IMR-90 (cell line): ENCODE measurements at regions not wholly inside any gene's neighbourhood (a gene's known extent, or its start where the extent isn't known, plus 50 kb on each side); places are given as distances from the start of the nearest gene placed in this dataset.

ENCODE experiments used
- ATAC-seq: fragments of 200-7000 bp; cut with Tn5 transposase; 2 replicates; pipeline ENCODE4 v1.9.1; 2020; ENCODE audit warnings: low read depth, mild to moderate bottlenecking, moderate library complexity
- BruUV-seq: library from RNA; stranded (reverse); fragments of 400-500 nt; replicated peaks from 2 replicates; lab custom pipeline; 2021; lab: Mats Ljungman, UMichigan
- CTCF ChIA-PET: fragments of 300-600 bp; formaldehyde crosslinking; extraction: SDS; loops from one replicate; lab custom pipeline; 2021; ENCODE audit warnings: antibody characterized with exemption; lab: Yijun Ruan, JAX
- POLR2A ChIA-PET: fragments of 300-600 bp; sonication (Branson Sonifier 250); formaldehyde crosslinking; loops from one replicate; lab custom pipeline; 2022; ENCODE audit warnings: antibody characterized with exemption; ENCODE audit not compliant: unreplicated experiment; lab: Charles Lee
- DNase-seq: peaks from one replicate; pipeline ENCODE4 v3.0.0; 2013
- H2AFZ ChIP-seq: replicated peaks from 2 replicates; pipeline ENCODE3; 2013; ENCODE audit warnings: low read length, mild to moderate bottlenecking; ENCODE audit not compliant: poor library complexity
- H2AK5ac ChIP-seq: 2 replicates; pipeline ENCODE4 v1.6.1; 2013; ENCODE audit warnings: low read depth, low read length, inconsistent platforms
- H2AK9ac ChIP-seq: replicated peaks from 2 replicates; pipeline ENCODE3; 2013; ENCODE audit warnings: mild to moderate bottlenecking, low read depth, low read length, moderate library complexity; ENCODE audit not compliant: poor library complexity
- H2BK120ac ChIP-seq: 2 replicates; pipeline ENCODE4 v1.6.1; 2013; ENCODE audit warnings: low read depth, low read length, inconsistent platforms
- H2BK15ac ChIP-seq: 3 replicates; pipeline ENCODE4 v1.6.1; 2013; ENCODE audit warnings: low read depth, low read length, inconsistent platforms
- H2BK20ac ChIP-seq: 2 replicates; pipeline ENCODE4 v1.6.1; 2013; ENCODE audit warnings: low read depth, mild to moderate bottlenecking, inconsistent platforms, low read length, moderate library complexity
- H2BK5ac ChIP-seq: 2 replicates; pipeline ENCODE4 v1.6.1; 2013; ENCODE audit warnings: mild to moderate bottlenecking, low read depth, low read length, inconsistent platforms; ENCODE audit not compliant: poor library complexity, severe bottlenecking
- H3K14ac ChIP-seq: replicated peaks from 2 replicates; pipeline ENCODE4 v1.6.1; 2013; ENCODE audit warnings: low read depth, low read length, inconsistent platforms
- H3K18ac ChIP-seq: 2 replicates; pipeline ENCODE4 v1.6.1; 2013; ENCODE audit warnings: low read depth, low read length, control low read depth
- H3K23ac ChIP-seq: 2 replicates; pipeline ENCODE4 v1.6.1; 2013; ENCODE audit warnings: low read depth, low read length, inconsistent platforms
- H3K27ac ChIP-seq: 2 replicates; pipeline ENCODE4 v1.5.1; 2013; ENCODE audit warnings: mild to moderate bottlenecking, control low read depth, low read length; ENCODE audit not compliant: insufficient read depth
- H3K27me3 ChIP-seq: 2 replicates; pipeline ENCODE4 v1.6.1; 2013; ENCODE audit warnings: low read length; ENCODE audit not compliant: control insufficient read depth, insufficient read depth
- H3K36me3 ChIP-seq: 2 replicates; pipeline ENCODE4 v1.6.1; 2013; ENCODE audit warnings: low read length, mixed read lengths; ENCODE audit not compliant: control insufficient read depth, insufficient read depth
- H3K4ac ChIP-seq: 2 replicates; pipeline ENCODE4 v1.6.1; 2013; ENCODE audit warnings: low read depth, low read length, inconsistent platforms
- H3K4me1 ChIP-seq: 2 replicates; pipeline ENCODE4 v1.6.1; 2013; ENCODE audit warnings: low read length, mixed read lengths; ENCODE audit not compliant: control insufficient read depth, insufficient read depth
- H3K4me2 ChIP-seq: 2 replicates; pipeline ENCODE4 v1.6.1; 2013; ENCODE audit warnings: low read depth, mild to moderate bottlenecking, control low read depth, low read length, moderate library complexity
- H3K4me3 ChIP-seq: 2 replicates; pipeline ENCODE4 v1.5.1; 2013; ENCODE audit warnings: low read depth, mild to moderate bottlenecking, control low read depth, low read length, moderate library complexity; ENCODE audit not compliant: insufficient read depth
- H3K56ac ChIP-seq: 2 replicates; pipeline ENCODE4 v1.6.1; 2013; ENCODE audit warnings: low read length, inconsistent platforms; ENCODE audit not compliant: insufficient read depth; ENCODE audit errors: extremely low read depth
- H3K79me1 ChIP-seq, 2 experiments: 2 replicates each; pipeline ENCODE4 v1.6.1; 2013; ENCODE audit warnings: low read length in 2 of 2, inconsistent platforms in 1 of 2, low read depth in 1 of 2
- H3K9ac ChIP-seq: 2 replicates; pipeline ENCODE4 v1.6.1; 2013; ENCODE audit warnings: low read depth, low read length, control low read depth
- H3K9me1 ChIP-seq: 2 replicates; pipeline ENCODE4 v1.6.1; 2013; ENCODE audit warnings: low read length, inconsistent platforms; ENCODE audit not compliant: insufficient read depth
- H3K9me3 ChIP-seq: 2 replicates; pipeline ENCODE4 v1.6.1; 2013; ENCODE audit warnings: low read length; ENCODE audit not compliant: control insufficient read depth, insufficient read depth
- H4K20me1 ChIP-seq: 2 replicates; pipeline ENCODE4 v1.6.1; 2013; ENCODE audit warnings: low read length, inconsistent platforms; ENCODE audit not compliant: insufficient read depth
- H4K5ac ChIP-seq: 2 replicates; pipeline ENCODE4 v1.6.1; 2013; ENCODE audit warnings: mild to moderate bottlenecking, low read depth, low read length, control low read depth
- H4K8ac ChIP-seq, 2 experiments: 2 replicates each; pipeline ENCODE4 v1.6.1; 2013; ENCODE audit warnings: low read depth in 2 of 2, low read length in 2 of 2, control low read depth in 1 of 2, inconsistent platforms in 1 of 2
- H4K91ac ChIP-seq: 2 replicates; pipeline ENCODE4 v1.6.1; 2013; ENCODE audit warnings: low read depth, low read length, inconsistent platforms; ENCODE audit not compliant: insufficient read depth
- BHLHE40 ChIP-seq: fragments of 150-350 bp; IDR thresholded peaks from 2 replicates; pipeline ENCODE4 v1.6.1; 2016; ENCODE audit warnings: mild to moderate bottlenecking, low read depth, low read length
- CEBPB ChIP-seq: IDR thresholded peaks from 2 replicates; pipeline ENCODE4 v1.6.1; 2012; ENCODE audit warnings: low read depth, low read length, improper control_type of control experiment
- CHD1 ChIP-seq: IDR thresholded peaks from 2 replicates; pipeline ENCODE4 v1.6.1; 2012; ENCODE audit warnings: low read depth, low read length, improper control_type of control experiment
- CTCF ChIP-seq: conservative IDR thresholded peaks from 2 replicates; pipeline ENCODE4 v1.5.1; 2012; ENCODE audit warnings: mild to moderate bottlenecking, low read depth, low read length, improper control_type of control experiment
- FOS ChIP-seq: fragments of 150-350 bp; IDR thresholded peaks from 2 replicates; pipeline ENCODE4 v1.6.1; 2016; ENCODE audit warnings: low read depth, low read length
- MAFK ChIP-seq: IDR thresholded peaks from 2 replicates; pipeline ENCODE4 v1.6.1; 2012; ENCODE audit warnings: low read depth, low read length, improper control_type of control experiment
- MAZ ChIP-seq: IDR thresholded peaks from 2 replicates; pipeline ENCODE4 v1.6.1; 2012; ENCODE audit warnings: low read depth, mild to moderate bottlenecking, low read length, improper control_type of control experiment, moderate library complexity, borderline replicate concordance
- MXI1 ChIP-seq: IDR thresholded peaks from 2 replicates; pipeline ENCODE4 v1.6.1; 2012; ENCODE audit warnings: low read depth, mild to moderate bottlenecking, low read length, moderate library complexity, borderline replicate concordance
- NFE2L2 ChIP-seq: fragments of 150-350 bp; IDR thresholded peaks from 2 replicates; pipeline ENCODE4 v1.6.1; 2016; ENCODE audit warnings: low read depth, mild to moderate bottlenecking, low read length
- POLR2A ChIP-seq: IDR thresholded peaks from 2 replicates; pipeline ENCODE4 v1.6.1; 2012; ENCODE audit warnings: mild to moderate bottlenecking, low read depth, low read length
- RAD21 ChIP-seq: IDR thresholded peaks from 2 replicates; pipeline ENCODE4 v1.6.1; 2012; ENCODE audit warnings: low read length, improper control_type of control experiment
- RCOR1 ChIP-seq: IDR thresholded peaks from 2 replicates; pipeline ENCODE4 v1.6.1; 2012; ENCODE audit warnings: mild to moderate bottlenecking, low read length, improper control_type of control experiment; ENCODE audit not compliant: insufficient replicate concordance
- RFX5 ChIP-seq: IDR thresholded peaks from 2 replicates; pipeline ENCODE4 v1.8.0; 2012; ENCODE audit warnings: low read depth, mild to moderate bottlenecking, low read length, moderate library complexity
- SMC3 ChIP-seq: fragments of 150-350 bp; IDR thresholded peaks from 2 replicates; pipeline ENCODE4 v1.6.1; 2016; ENCODE audit warnings: low read depth, mild to moderate bottlenecking, antibody characterized with exemption, low read length, moderate library complexity
- USF2 ChIP-seq: fragments of 150-350 bp; IDR thresholded peaks from 2 replicates; pipeline ENCODE4 v1.6.1; 2017; ENCODE audit warnings: mild to moderate bottlenecking, antibody characterized with exemption, low read length, low read depth
- WGBS, 2 experiments: methylation state at CpG; one replicate each; pipeline versions ENCODE4 v1.1.5 to v1.1.7; 2013; ENCODE audit warnings: missing lambda C conversion rate in 2 of 2; ENCODE audit not compliant: insufficient read length in 1 of 2; ENCODE audit errors: extremely low coverage in 2 of 2; 5-methylcytosine and 5-hydroxymethylcytosine counted together
- dilution Hi-C: fragments of 300-500 bp; cut with HindIII; formaldehyde crosslinking; loops from one replicate; pipeline ENCODE4 v1.14.3; 2018; ENCODE audit warnings: low sequenced_read_pairs; ENCODE audit not compliant: unreplicated experiment
- in situ Hi-C: fragments of 300-500 bp; cut with MboI; formaldehyde crosslinking; loops from 3 replicates; pipeline ENCODE4 v1.14.3; 2019; ENCODE audit warnings: low sequenced_read_pairs, inconsistent platforms, mixed read lengths
- intact Hi-C: fragments of 100-400 bp; cut with micrococcal nuclease; formaldehyde crosslinking; loops from 2 replicates; pipeline ENCODE4 v1.10.0; 2022
- TF ChIP-seq, protein P1 (sequence below): fragments of 150-350 bp; IDR thresholded peaks from 2 replicates; pipeline ENCODE4 v1.6.1; 2016; ENCODE audit warnings: low read depth, mild to moderate bottlenecking, low read length, moderate library complexity, borderline replicate concordance

DNA sequence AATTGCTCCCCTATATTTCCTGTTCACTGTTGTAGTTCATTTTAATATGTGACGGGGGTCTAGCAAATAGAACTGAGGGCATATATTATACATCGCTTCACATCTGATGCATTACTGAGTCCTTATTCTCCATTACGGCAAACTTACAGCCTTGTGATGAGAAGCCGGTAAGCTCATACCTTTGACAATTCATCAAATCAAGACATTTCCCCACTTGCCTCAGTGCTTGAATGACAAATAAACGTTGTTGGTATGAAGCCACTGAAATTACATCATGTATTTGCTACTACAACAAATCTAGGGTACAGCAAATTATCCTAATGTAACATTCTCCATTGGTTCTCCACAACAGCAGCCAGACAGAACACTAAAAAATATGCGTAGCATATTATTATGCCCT, 1999.8 kb downstream of the LRRC4C start:
- H2BK120ac ChIP-seq: no peak overlapping the region
- no peak overlapping the region for H4K8ac ChIP-seq
- no peak overlapping the region for H2AK5ac ChIP-seq
- CTCF ChIA-PET: no interaction called here
- no peaks in the 10 kb centered on the region for H3K36me3 ChIP-seq
- H3K4me3 ChIP-seq: no peak overlapping the region
- no peak overlapping the region for H3K14ac ChIP-seq
- DNase-seq: no peak
- no peak for ATAC-seq
- H3K23ac ChIP-seq: no peak overlapping the region
- H2BK20ac ChIP-seq: no peak overlapping the region
- no peaks in the 10 kb centered on the region for H3K4me1 ChIP-seq
- no peak overlapping the region for H3K18ac ChIP-seq
- H3K9ac ChIP-seq: no peak overlapping the region
- intact Hi-C loops: no loop called here
- H3K9me1 ChIP-seq: no peaks in the 10 kb centered on the region
- H2AFZ ChIP-seq: no peak overlapping the region
- no peaks in the 10 kb centered on the region for H3K79me1 ChIP-seq
- no peak for TF ChIP-seq BHLHE40
- TF ChIP-seq RCOR1: no peak
- TF ChIP-seq MXI1: no peak
- TF ChIP-seq FOS: no peak
- no peak for TF ChIP-seq RAD21
- TF ChIP-seq, protein P1, sequence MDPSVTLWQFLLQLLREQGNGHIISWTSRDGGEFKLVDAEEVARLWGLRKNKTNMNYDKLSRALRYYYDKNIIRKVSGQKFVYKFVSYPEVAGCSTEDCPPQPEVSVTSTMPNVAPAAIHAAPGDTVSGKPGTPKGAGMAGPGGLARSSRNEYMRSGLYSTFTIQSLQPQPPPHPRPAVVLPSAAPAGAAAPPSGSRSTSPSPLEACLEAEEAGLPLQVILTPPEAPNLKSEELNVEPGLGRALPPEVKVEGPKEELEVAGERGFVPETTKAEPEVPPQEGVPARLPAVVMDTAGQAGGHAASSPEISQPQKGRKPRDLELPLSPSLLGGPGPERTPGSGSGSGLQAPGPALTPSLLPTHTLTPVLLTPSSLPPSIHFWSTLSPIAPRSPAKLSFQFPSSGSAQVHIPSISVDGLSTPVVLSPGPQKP: no peak
- no peak for TF ChIP-seq RFX5
- no peak for TF ChIP-seq CHD1
- no peak for TF ChIP-seq MAFK
- no peak for TF ChIP-seq SMC3
- no peak for TF ChIP-seq CEBPB
- no peak for TF ChIP-seq MAZ
- TF ChIP-seq USF2: no peak
- no peak for TF ChIP-seq CTCF
- TF ChIP-seq NFE2L2: no peak
- no peak for TF ChIP-seq POLR2A
- no TSS peak for BruUV-seq
- no peaks in the 10 kb centered on the region for H3K9me3 ChIP-seq
- POLR2A ChIA-PET: no interaction called here
- H2BK5ac ChIP-seq: no peak overlapping the region
- in situ Hi-C loops: no loop called here
- H3K4me2 ChIP-seq: no peak overlapping the region
- H3K27me3 ChIP-seq: no peaks in the 10 kb centered on the region
- H2AK9ac ChIP-seq: no peak overlapping the region
- no peak overlapping the region for H2BK15ac ChIP-seq
- no peak overlapping the region for H4K5ac ChIP-seq
- no CpG with 5 or more reads among the region's 6 CpGs for WGBS, 2 experiments
- H3K56ac ChIP-seq: no peak overlapping the region
- dilution Hi-C loops: no loop called here
- no peak overlapping the region for H4K91ac ChIP-seq
- no peak overlapping the region for H3K4ac ChIP-seq
- no peaks in the 10 kb centered on the region for H4K20me1 ChIP-seq
- H3K27ac ChIP-seq: no peak overlapping the region
